H9 (cell line): ENCODE measurements at regions not wholly inside any gene's neighbourhood (a gene's known extent, or its start where the extent isn't known, plus 50 kb on each side); places are given as distances from the start of the nearest gene placed in this dataset.

Source experiments
- DNase-seq: peaks from one replicate; pipeline ENCODE4 v3.0.0-alpha.2; 2017
- H2AFZ ChIP-seq: one replicate; pipeline ENCODE4 v1.6.1; 2013; ENCODE audit warnings: mild to moderate bottlenecking, low read length, control low read depth, moderate library complexity
- H2AK5ac ChIP-seq: 2 replicates; pipeline ENCODE4 v1.6.1; 2013; ENCODE audit warnings: low read length, control low read depth, mixed read lengths; ENCODE audit not compliant: insufficient read length
- H2BK120ac ChIP-seq: one replicate; pipeline ENCODE4 v1.6.1; 2013; ENCODE audit warnings: low read depth, mild to moderate bottlenecking, low read length, control low read depth, inconsistent platforms; ENCODE audit not compliant: poor library complexity, severe bottlenecking
- H2BK12ac ChIP-seq: 2 replicates; pipeline ENCODE4 v1.6.1; 2013; ENCODE audit warnings: low read length, control low read depth, mixed read lengths, low read depth; ENCODE audit not compliant: insufficient read length
- H2BK15ac ChIP-seq: 2 replicates; pipeline ENCODE4 v1.6.1; 2013; ENCODE audit warnings: low read depth, low read length, control low read depth
- H2BK20ac ChIP-seq: one replicate; pipeline ENCODE4 v1.6.1; 2013; ENCODE audit warnings: low read depth, mild to moderate bottlenecking, low read length, control low read depth, inconsistent platforms; ENCODE audit not compliant: poor library complexity, severe bottlenecking
- H2BK5ac ChIP-seq: 2 replicates; pipeline ENCODE4 v1.6.1; 2013; ENCODE audit warnings: low read length, control low read depth, mixed read lengths; ENCODE audit not compliant: insufficient read length
- H3K14ac ChIP-seq: 2 replicates; pipeline ENCODE4 v1.6.1; 2013; ENCODE audit warnings: low read length, control low read depth; ENCODE audit not compliant: insufficient read depth
- H3K18ac ChIP-seq: 2 replicates; pipeline ENCODE4 v1.6.1; 2013; ENCODE audit warnings: low read depth, mild to moderate bottlenecking, mixed read lengths, low read length, control low read depth; ENCODE audit not compliant: insufficient read length
- H3K23ac ChIP-seq: 2 replicates; pipeline ENCODE4 v1.6.1; 2013; ENCODE audit warnings: low read length, control low read depth, mixed read lengths, low read depth; ENCODE audit not compliant: insufficient read length
- H3K23me2 ChIP-seq: 2 replicates; pipeline ENCODE4 v1.6.1; 2013; ENCODE audit warnings: low read depth, mild to moderate bottlenecking, mixed read lengths, low read length, control low read depth; ENCODE audit not compliant: insufficient read length, poor library complexity, severe bottlenecking
- H3K27ac ChIP-seq: 2 replicates; pipeline ENCODE4 v1.5.1; 2013; ENCODE audit warnings: low read length, control low read depth, mixed read lengths, low read depth; ENCODE audit not compliant: insufficient read length
- H3K27me3 ChIP-seq: 2 replicates; pipeline ENCODE4 v1.6.1; 2013; ENCODE audit warnings: low read length, control low read depth, inconsistent platforms; ENCODE audit not compliant: insufficient read depth
- H3K4ac ChIP-seq: 2 replicates; pipeline ENCODE4 v1.6.1; 2013; ENCODE audit warnings: low read depth, mild to moderate bottlenecking, control low read depth, inconsistent platforms, low read length, moderate library complexity
- H3K4me1 ChIP-seq: 2 replicates; pipeline ENCODE4 v1.6.1; 2013; ENCODE audit warnings: low read length, control low read depth, inconsistent platforms; ENCODE audit not compliant: insufficient read depth
- H3K4me2 ChIP-seq: 2 replicates; pipeline ENCODE4 v1.6.1; 2013; ENCODE audit warnings: low read length, control low read depth, mixed read lengths; ENCODE audit not compliant: insufficient read length, insufficient read depth
- H3K56ac ChIP-seq: 2 replicates; pipeline ENCODE4 v1.6.1; 2013; ENCODE audit warnings: low read depth, mild to moderate bottlenecking, mixed read lengths, low read length, control low read depth; ENCODE audit not compliant: insufficient read length
- H3K79me1 ChIP-seq: 2 replicates; pipeline ENCODE4 v1.6.1; 2013; ENCODE audit warnings: low read depth, mild to moderate bottlenecking, moderate library complexity, low read length, control low read depth, inconsistent platforms; ENCODE audit not compliant: insufficient read depth, poor library complexity, severe bottlenecking
- H3K79me2 ChIP-seq: 2 replicates; pipeline ENCODE4 v1.6.1; 2013; ENCODE audit warnings: low read length, control low read depth, inconsistent platforms; ENCODE audit not compliant: insufficient read depth
- H3K9ac ChIP-seq: 2 replicates; pipeline ENCODE4 v1.6.1; 2013; ENCODE audit warnings: low read length, control low read depth, mixed read lengths; ENCODE audit not compliant: insufficient read length; ENCODE audit errors: extremely low read depth
- H3K9me3 ChIP-seq: one replicate; pipeline ENCODE4 v1.6.1; 2013; ENCODE audit warnings: low read depth, low read length, inconsistent platforms; ENCODE audit not compliant: control insufficient read depth
- H3T11ph ChIP-seq: one replicate; pipeline ENCODE4 v1.6.1; 2013; ENCODE audit warnings: mild to moderate bottlenecking, low read length, control low read depth, inconsistent platforms
- H4K20me1 ChIP-seq: one replicate; pipeline ENCODE4 v1.6.1; 2013; ENCODE audit not compliant: control insufficient read depth, insufficient read length, insufficient read depth
- H4K5ac ChIP-seq: 2 replicates; pipeline ENCODE4 v1.6.1; 2013; ENCODE audit warnings: low read depth, mild to moderate bottlenecking, mixed read lengths, low read length, control low read depth; ENCODE audit not compliant: insufficient read length
- H4K8ac ChIP-seq: replicated peaks from 2 replicates; pipeline ENCODE4 v1.6.1; 2013; ENCODE audit warnings: low read length, control low read depth, mixed read lengths, low read depth; ENCODE audit not compliant: insufficient read length
- H4K91ac ChIP-seq: 2 replicates; pipeline ENCODE4 v1.6.1; 2013; ENCODE audit warnings: low read depth, mild to moderate bottlenecking, moderate library complexity, mixed read lengths, low read length, control low read depth; ENCODE audit not compliant: insufficient read length
- H3K27ac Mint-ChIP-seq, 3 experiments: 2 replicates in 2 of 3; 3 replicates in 1 of 3; pipeline ENCODE4 v1.8.0; 2020 to 2021; ENCODE audit warnings: mixed read lengths in 3 of 3, mild to moderate bottlenecking in 1 of 3, moderate library complexity in 1 of 3
- H3K27me3 Mint-ChIP-seq: 2 replicates; pipeline ENCODE4 v1.8.0; 2021; ENCODE audit warnings: low read depth, mild to moderate bottlenecking, moderate library complexity, mixed read lengths
- H3K36me3 Mint-ChIP-seq, 3 experiments: 2 replicates in 2 of 3; 3 replicates in 1 of 3; pipeline ENCODE4 v1.8.0; 2020 to 2021; ENCODE audit warnings: low read depth in 3 of 3, mixed read lengths in 3 of 3; ENCODE audit not compliant: insufficient read depth in 1 of 3
- H3K4me1 Mint-ChIP-seq, 2 experiments: 2 replicates each; pipeline ENCODE4 v1.8.0; 2020; ENCODE audit warnings: mixed read lengths in 2 of 2
- H3K4me3 Mint-ChIP-seq, 2 experiments: 2 replicates in 1 of 2; 3 replicates in 1 of 2; pipeline ENCODE4 v1.8.0; 2020 to 2021; ENCODE audit warnings: mild to moderate bottlenecking in 2 of 2, mixed read lengths in 2 of 2, moderate library complexity in 1 of 2
- H3K9me3 Mint-ChIP-seq, 2 experiments: 2 replicates in 1 of 2; 3 replicates in 1 of 2; pipeline ENCODE4 v1.8.0; 2020; ENCODE audit warnings: mild to moderate bottlenecking in 2 of 2, mixed read lengths in 2 of 2, moderate library complexity in 1 of 2
- CTCF ChIP-seq: fragments of 200-600 bp; sonication (generic); conservative IDR thresholded peaks from 3 replicates; pipeline ENCODE4 v1.8.0; 2021; ENCODE audit warnings: antibody characterized with exemption, mild to moderate bottlenecking
- WGBS: extraction: QIAGEN DNeasy Blood & Tissue Kit; methylation state at CpG from one replicate; pipeline ENCODE4 v1.1.7; 2013; ENCODE audit warnings: missing lambda C conversion rate, low lambda C conversion rate, mixed read lengths; ENCODE audit not compliant: insufficient read length; ENCODE audit errors: extremely low coverage; 5-methylcytosine and 5-hydroxymethylcytosine counted together

GRCh38 chr4:127069675-127070074 lies 563.1 kb upstream of the INTU start:
- Histone ChIP-seq H4K5ac (no peak overlapping the region), H3T11ph (no peak overlapping the region), H3K14ac (no peak overlapping the region), H3K4me2 (no peak overlapping the region), H4K91ac (no peak overlapping the region), H2BK12ac (no peak overlapping the region), H2BK120ac (no peak overlapping the region), H3K18ac (no peak overlapping the region), H4K20me1 (no peaks in the 10 kb centered on the region), H3K4me1 (no peaks in the 10 kb centered on the region; the same call in 1 of the 2 replicates), H3K9ac (no peak overlapping the region), H2BK5ac (no peak overlapping the region), H3K79me2 (no peaks in the 10 kb centered on the region), H2BK15ac (no peak overlapping the region), H2AFZ (no peak overlapping the region), H3K79me1 (no peaks in the 10 kb centered on the region), H3K56ac (no peak overlapping the region), H2AK5ac (no peak overlapping the region), H3K23me2 (no peaks in the 10 kb centered on the region), H3K4ac (no peak overlapping the region), H2BK20ac (no peak overlapping the region), H4K8ac (no peak overlapping the region), H3K9me3 (no peaks in the 10 kb centered on the region), H3K23ac (no peak overlapping the region), H3K27ac (no peak overlapping the region), H3K27me3 (no peaks in the 10 kb centered on the region)
- no CpG with 5 or more reads among the region's 1 CpG for WGBS
- peaks cover 0 to 9% (median 7%) of the 10 kb centered on the region in 3 experiments; a peak in 5 of 7 replicates for H3K36me3 Mint-ChIP-seq
- no peaks in the 10 kb centered on the region for H3K27me3 Mint-ChIP-seq
- no peak overlapping the region for H3K4me3 Mint-ChIP-seq
- no peak for TF ChIP-seq CTCF
- peak overlapping the region; percentile 2 to 89 (median 17); a peak in 3 of 7 replicates for H3K27ac Mint-ChIP-seq
- H3K4me1 Mint-ChIP-seq = peaks cover 15 to 18% of the 10 kb centered on the region in 2 experiments
- DNase-seq = no peak
- peaks cover 0 to 5% of the 10 kb centered on the region in 2 experiments; a peak in 2 of 5 replicates for H3K9me3 Mint-ChIP-seq
